ENCODE measurements at regions not wholly inside any gene's neighbourhood (a gene's known extent, or its start where the extent isn't known, plus 50 kb on each side); places are given as distances from the start of the nearest gene placed in this dataset.

- TF ChIP-seq, protein P1, sequence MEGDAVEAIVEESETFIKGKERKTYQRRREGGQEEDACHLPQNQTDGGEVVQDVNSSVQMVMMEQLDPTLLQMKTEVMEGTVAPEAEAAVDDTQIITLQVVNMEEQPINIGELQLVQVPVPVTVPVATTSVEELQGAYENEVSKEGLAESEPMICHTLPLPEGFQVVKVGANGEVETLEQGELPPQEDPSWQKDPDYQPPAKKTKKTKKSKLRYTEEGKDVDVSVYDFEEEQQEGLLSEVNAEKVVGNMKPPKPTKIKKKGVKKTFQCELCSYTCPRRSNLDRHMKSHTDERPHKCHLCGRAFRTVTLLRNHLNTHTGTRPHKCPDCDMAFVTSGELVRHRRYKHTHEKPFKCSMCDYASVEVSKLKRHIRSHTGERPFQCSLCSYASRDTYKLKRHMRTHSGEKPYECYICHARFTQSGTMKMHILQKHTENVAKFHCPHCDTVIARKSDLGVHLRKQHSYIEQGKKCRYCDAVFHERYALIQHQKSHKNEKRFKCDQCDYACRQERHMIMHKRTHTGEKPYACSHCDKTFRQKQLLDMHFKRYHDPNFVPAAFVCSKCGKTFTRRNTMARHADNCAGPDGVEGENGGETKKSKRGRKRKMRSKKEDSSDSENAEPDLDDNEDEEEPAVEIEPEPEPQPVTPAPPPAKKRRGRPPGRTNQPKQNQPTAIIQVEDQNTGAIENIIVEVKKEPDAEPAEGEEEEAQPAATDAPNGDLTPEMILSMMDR (IDR thresholded peaks at IDR 0.05; ENCODE audit: insufficient read depth, low read depth, low read length): no peak
- H3K4me3 ChIP-seq (ENCODE audit: low read depth, low read length): no peak overlapping the region
- DNase-seq (ENCODE audit: low read depth): no peak
These were observed 215.5 kb downstream of the RPS4Y2 start for GRCh38 chrY:20971371-20971770.

GRCh38 chrY:20986037-20986436 lies 230.1 kb downstream of the RPS4Y2 start:
- no peak for DNase-seq (ENCODE audit: low read depth)
- TF ChIP-seq, protein P1 (IDR thresholded peaks at IDR 0.05; ENCODE audit: insufficient read depth, low read depth, low read length): no peak
- no peak overlapping the region for H3K4me3 ChIP-seq (ENCODE audit: low read depth, low read length)

DNA sequence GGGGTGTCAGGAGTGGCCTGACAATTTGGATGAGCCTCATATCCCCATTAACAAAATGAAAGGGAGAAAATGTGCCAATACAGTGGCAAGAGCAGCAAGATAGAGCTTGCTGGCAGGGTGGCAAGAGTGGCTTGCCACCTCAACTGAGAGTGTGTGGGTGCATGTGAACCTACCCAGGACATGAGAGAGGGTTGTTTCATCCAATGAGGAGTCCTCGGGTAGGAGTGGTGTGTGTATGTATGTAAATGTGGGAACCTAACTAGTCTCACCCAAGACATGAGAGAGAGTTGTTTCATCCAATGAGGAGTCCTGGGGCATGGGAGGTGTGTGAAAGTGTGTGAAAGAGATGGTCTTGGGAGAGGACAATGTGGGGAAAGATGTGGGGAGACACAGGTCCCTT lies 234.2 kb downstream of the RPS4Y2 start:
- DNase-seq (ENCODE audit: low read depth): no peak
- TF ChIP-seq, protein P1 (IDR thresholded peaks at IDR 0.05; ENCODE audit: insufficient read depth, low read depth, low read length): no peak
- H3K4me3 ChIP-seq (ENCODE audit: low read depth, low read length): no peak overlapping the region

DNA sequence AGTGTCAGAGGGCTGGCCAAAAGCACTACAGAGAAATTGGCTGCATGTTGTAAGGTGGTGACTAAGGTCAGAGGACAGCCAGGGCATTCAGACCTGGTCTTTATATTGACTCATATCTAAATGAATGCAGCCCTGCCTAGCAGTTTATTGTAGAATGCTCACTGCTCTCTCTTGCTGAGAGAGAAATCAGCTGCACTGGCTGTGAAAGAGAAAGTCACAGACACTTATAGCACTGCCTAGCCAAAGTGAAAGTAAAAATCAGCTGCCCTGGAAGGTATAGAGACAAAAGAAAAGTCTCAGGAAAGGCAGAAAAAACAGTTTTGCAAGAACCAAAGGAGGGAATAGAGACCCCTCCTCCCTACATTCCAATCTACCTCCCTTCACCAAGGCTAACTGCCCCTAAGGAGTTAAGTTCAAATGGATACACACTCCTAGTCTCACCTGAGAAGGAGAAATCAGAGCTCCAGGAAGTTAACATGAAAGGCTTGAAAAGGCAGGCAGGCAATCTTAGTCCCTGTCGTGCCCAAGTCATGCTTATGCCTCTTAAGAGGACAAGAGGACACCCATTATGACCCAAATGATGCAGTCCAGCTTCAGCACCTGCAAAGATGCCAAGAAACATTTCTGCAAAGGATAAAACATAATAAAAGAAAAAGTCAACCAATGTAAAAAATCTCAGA lies 235.1 kb downstream of the RPS4Y2 start:
- H3K4me3 ChIP-seq (ENCODE audit: low read depth, low read length): no peak overlapping the region
- no peak for DNase-seq (ENCODE audit: low read depth)
- TF ChIP-seq, protein P1 (IDR thresholded peaks at IDR 0.05; ENCODE audit: insufficient read depth, low read depth, low read length): no peak

DNA sequence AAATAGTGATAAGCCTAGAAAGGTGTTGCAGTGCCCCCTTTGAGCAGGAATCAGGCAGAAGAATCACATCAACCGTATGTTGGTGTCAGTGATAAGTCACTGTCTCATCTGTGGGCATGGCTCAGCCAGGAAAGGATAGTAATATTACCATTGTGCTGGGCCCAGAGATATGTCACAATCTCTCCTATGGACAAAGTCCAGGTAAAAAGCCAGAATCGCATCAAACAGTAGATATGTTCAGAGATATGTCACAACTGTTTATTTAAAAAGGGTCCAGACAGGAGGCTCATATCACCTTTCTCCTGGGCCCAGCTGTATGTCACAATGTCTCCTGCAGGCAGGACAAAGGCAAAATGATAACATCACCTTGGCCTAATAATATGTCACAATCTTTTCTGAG lies 241.4 kb downstream of the RPS4Y2 start:
- DNase-seq (ENCODE audit: low read depth): no peak
- no peak overlapping the region for H3K4me3 ChIP-seq (ENCODE audit: low read depth, low read length)
- TF ChIP-seq, protein P1 (IDR thresholded peaks at IDR 0.05; ENCODE audit: insufficient read depth, low read depth, low read length): no peak

DNA sequence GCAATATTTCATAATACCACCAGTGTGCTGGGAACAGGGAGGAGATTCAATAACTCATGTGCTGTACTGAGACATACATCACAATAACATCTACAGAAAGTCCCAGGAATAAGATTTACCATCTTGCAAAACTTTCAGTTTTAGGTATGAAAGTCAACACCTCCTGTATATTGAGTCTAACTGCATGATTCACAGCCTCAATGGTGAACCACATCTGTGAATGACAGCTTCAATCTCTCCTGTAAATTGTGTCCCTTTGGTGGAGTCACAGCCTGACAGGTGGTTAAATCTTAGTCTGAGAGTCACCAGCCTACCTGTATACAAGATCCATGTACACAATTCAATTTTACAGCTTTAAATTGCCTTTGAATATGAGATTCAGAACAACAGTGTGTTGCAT lies 242.1 kb downstream of the RPS4Y2 start:
- no peak for DNase-seq (ENCODE audit: low read depth)
- H3K4me3 ChIP-seq (ENCODE audit: low read depth, low read length): no peak overlapping the region
- TF ChIP-seq, protein P1 (IDR thresholded peaks at IDR 0.05; ENCODE audit: insufficient read depth, low read depth, low read length): no peak

DNA sequence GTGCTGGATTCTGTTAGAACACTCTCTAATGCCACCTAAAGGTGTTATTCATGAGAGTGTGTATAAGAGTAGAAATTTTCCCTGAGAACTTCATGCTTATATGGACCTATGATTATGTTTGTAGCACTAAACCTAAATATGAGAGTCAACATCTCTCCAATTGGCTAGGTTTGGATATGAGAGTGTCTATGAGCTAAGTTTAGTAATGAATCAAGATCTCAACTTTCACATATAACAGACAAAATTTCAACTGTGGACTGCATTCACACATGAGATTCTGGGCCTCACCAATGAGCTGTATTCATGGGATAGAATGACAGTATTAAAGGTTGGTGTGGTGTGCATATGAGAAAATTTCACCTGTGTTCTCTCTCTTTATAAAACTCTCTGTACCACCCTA lies 242.6 kb downstream of the RPS4Y2 start:
- H3K4me3 ChIP-seq (ENCODE audit: low read depth, low read length): no peak overlapping the region
- TF ChIP-seq, protein P1 (IDR thresholded peaks at IDR 0.05; ENCODE audit: insufficient read depth, low read depth, low read length): no peak
- DNase-seq (ENCODE audit: low read depth): no peak

All from fibroblast of villous mesenchyme (primary cell).